MG63 (cell line): ENCODE measurements at regions not wholly inside any gene's neighbourhood (a gene's known extent, or its start where the extent isn't known, plus 50 kb on each side); places are given as distances from the start of the nearest gene placed in this dataset.
"Not testable (repeated sequence)": the region's sequence is repeated elsewhere in the genome, so short reads cannot be mapped to it uniquely, and the experiment has no call there.

ENCODE experiments used
- DNase-seq: peaks from one replicate; pipeline ENCODE4 v3.0.0-alpha.2; 2020
- H3K27me3 ChIP-seq: fragments of 250-450 bp; sonication (Bioruptor Pico); 2 replicates; pipeline ENCODE4 v1.5.1; 2020; ENCODE audit warnings: mild to moderate bottlenecking, moderate library complexity
- H3K36me3 ChIP-seq: fragments of 250-450 bp; sonication (Bioruptor Pico); 2 replicates; pipeline ENCODE4 v1.5.1; 2020; ENCODE audit warnings: mild to moderate bottlenecking, moderate library complexity
- H3K4me3 ChIP-seq: fragments of 250-450 bp; sonication (Bioruptor Pico); 2 replicates; pipeline ENCODE4 v1.5.1; 2020; ENCODE audit warnings: mild to moderate bottlenecking, moderate library complexity
- H3K9me3 ChIP-seq: fragments of 250-450 bp; sonication (Bioruptor Pico); 2 replicates; pipeline ENCODE4 v1.5.1; 2020; ENCODE audit warnings: mild to moderate bottlenecking, moderate library complexity

DNA sequence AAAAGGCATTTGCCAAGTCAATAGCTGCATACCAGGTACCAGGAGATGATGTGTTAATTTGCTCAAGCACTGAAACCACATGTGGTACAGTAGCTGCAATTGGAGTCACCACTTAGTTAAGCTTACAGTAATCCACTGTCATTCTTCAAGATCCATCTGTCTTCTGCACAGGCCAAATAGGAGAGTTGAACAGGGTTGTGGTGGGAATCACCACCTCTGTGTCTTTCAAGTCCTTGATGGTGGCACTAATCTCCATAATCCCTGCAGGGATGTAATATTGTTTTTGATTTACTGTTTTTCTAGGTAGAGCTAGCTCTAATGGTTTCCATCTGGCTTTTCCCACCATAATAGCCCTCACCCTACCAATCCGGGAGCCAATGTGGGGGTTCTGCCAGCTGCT lies 91.9 kb downstream of the FCRL5 start:
- no peaks in the 10 kb centered on the region for H3K27me3 ChIP-seq
- H3K36me3 ChIP-seq = no peaks in the 10 kb centered on the region
- DNase-seq = no peak
- no peaks in the 10 kb centered on the region for H3K9me3 ChIP-seq
- no peak overlapping the region for H3K4me3 ChIP-seq

DNA sequence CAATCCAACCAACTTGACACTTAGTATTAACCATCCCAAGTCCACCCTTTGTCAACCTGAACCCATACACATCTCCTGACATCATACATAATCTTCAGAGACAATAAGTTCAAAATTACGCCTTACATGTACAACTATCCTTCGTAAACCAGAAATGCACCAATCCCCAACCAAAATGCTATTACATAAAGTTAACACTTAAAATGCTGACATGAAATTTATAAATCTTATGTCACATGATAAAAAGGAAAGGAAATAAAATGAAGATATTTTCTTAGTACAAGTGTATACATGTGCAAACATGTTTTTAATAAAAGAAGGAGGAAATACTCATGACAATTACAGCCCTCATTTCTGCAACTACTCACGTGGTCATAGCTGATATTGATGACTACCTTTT lies 95.0 kb downstream of the FCRL5 start:
- no peak for DNase-seq

GRCh38 chr1:157455318-157455717 lies 97.0 kb downstream of the FCRL5 start:
- Histone ChIP-seq H3K9me3 (no peaks in the 10 kb centered on the region), H3K27me3 (no peaks in the 10 kb centered on the region), H3K4me3 (no peak overlapping the region), H3K36me3 (no peaks in the 10 kb centered on the region)
- DNase-seq = no peak

More for the DNA sequence above, 95.0 kb downstream of the FCRL5 start:
- H3K27me3 ChIP-seq = no peaks in the 10 kb centered on the region
- no peaks in the 10 kb centered on the region for H3K36me3 ChIP-seq
- H3K4me3 ChIP-seq = no peak overlapping the region
- no peaks in the 10 kb centered on the region for H3K9me3 ChIP-seq

DNA sequence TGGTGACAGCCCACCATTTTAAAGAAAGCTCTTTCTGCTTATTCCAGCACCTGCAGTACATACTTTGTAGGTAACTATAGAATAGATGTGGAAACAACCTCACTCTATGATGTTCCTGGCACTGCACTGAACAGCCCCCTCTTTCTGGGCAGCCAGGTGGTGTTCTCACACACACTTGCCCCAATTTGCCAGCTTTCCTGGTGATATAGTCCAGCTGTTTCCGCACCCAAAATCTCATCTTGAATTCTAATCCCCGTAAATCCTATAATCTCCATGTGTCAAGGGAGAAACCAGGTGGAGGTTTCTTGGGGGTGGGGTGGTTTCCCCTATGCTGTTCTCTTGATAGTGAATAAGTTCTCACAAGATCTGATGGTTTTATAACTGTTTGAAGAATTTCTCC lies 102.2 kb downstream of the FCRL5 start:
- H3K9me3 ChIP-seq = no peaks in the 10 kb centered on the region
- no peaks in the 10 kb centered on the region for H3K27me3 ChIP-seq
- no peak for DNase-seq
- H3K36me3 ChIP-seq = no peaks in the 10 kb centered on the region
- H3K4me3 ChIP-seq = no peak overlapping the region

- H3K27me3 ChIP-seq = no peaks in the 10 kb centered on the region
- no peaks in the 10 kb centered on the region for H3K36me3 ChIP-seq
- H3K4me3 ChIP-seq = no peak overlapping the region
- DNase-seq = no peak
- no peaks in the 10 kb centered on the region for H3K9me3 ChIP-seq
Measured at GRCh38 chr1:157448636-157449035, 103.7 kb downstream of the FCRL5 start.

DNA sequence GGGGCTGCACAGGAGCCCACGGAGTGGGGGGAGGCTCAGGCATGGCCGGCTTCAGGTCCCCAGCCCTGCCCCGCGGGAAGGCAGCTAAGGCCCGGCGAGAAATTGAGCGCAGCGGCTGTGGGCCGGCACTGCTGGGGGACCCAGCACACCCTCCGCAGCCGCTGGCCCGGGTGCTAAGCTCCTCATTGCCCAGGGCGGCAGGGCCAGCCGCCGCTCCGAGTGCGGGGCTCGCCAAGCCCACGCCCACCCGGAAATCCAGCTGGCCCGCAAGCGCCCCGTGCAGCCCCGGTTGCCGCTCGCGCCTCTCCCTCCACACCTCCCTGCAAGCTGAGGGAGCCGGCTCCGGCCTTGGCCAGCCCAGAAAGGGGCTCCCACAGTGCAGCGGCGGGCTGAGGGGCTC lies 106.0 kb downstream of the FCRL5 start:
- DNase-seq, H3K4me3 ChIP-seq, H3K9me3 ChIP-seq, H3K27me3 ChIP-seq, H3K36me3 ChIP-seq: not testable (repeated sequence)

GRCh38 chr1:157445616-157446140 lies 106.6 kb downstream of the FCRL5 start:
- not testable (repeated sequence) for H3K9me3 ChIP-seq, DNase-seq, H3K4me3 ChIP-seq, H3K36me3 ChIP-seq, H3K27me3 ChIP-seq

DNA sequence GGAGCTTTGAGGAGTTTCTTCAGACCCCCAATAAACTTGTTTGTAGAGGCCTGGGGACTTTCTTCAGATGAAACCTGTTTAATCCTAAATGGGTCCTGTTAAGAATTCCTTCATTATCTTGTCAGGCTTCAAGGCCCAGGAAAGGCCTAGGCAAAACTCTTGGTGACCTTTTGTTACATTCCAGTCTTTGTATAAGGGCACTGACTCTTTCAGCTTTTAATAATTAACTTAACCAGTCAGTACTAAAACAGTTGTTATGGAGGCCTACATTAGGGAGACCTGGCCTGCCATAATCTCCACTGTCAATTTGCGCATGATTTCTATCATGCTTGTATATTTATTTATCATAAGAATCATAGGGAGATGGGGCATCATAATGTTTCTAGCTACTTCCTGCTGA lies 110.2 kb downstream of the FCRL5 start:
- Histone ChIP-seq H3K36me3 (no peaks in the 10 kb centered on the region), H3K27me3 (no peaks in the 10 kb centered on the region), H3K9me3 (no peaks in the 10 kb centered on the region), H3K4me3 (no peak overlapping the region)
- no peak for DNase-seq

DNA sequence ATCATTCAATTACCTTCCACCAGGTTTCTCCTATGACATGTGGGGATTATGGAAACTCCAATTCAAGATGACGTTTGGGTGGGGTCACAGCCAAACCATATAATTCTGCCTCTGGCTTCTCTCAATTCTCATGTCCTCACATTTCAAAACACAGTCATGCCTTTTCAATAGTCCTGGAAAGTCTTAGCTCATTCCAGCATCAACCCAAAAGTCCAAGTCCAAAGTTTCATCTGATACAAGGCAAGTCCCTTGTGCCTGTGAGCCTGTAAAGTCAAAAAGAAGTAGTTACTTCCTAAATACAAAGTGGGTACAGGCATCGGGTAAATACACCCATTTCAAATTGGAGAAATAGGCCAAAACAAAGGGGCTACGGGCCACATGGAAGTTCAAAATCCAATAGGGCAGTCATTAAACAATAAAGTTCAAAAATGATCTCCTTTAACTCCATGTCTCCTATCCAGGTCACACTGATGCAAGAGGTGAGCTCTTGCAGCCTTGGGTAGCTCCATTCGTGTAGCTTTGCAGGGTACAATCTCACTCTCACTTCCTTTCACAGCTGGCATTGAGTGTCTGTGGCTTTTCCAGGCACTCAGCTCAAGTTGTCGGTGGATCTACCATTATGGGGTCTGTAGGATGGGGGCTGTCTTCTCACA lies 112.9 kb downstream of the FCRL5 start:
- peaks cover under 1% of the 10 kb centered on the region for H3K27me3 ChIP-seq
- no peak overlapping the region for H3K4me3 ChIP-seq
- no peaks in the 10 kb centered on the region for H3K9me3 ChIP-seq
- no peak for DNase-seq
- no peaks in the 10 kb centered on the region for H3K36me3 ChIP-seq

DNA sequence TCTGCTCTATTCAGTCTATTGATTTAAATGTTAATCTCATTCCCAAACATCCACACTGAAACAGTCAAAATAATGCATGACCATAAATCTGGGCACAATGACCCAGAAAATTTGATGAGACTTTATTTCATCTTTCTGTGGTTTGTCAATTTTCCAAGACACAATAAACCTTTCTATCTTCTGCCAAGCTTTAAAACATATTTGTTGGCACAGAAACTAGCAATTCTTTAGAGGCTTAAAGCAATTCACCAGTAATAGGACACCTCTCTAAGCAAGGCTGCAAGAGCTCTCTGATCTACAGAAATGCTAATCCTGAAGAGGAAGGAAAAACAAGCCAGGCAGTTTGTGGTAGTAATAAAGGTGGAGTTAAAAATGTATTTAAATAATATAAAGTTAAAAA lies 113.7 kb downstream of the FCRL5 start:
- DNase-seq = no peak
- no peaks in the 10 kb centered on the region for H3K36me3 ChIP-seq
- H3K4me3 ChIP-seq = no peak overlapping the region
- H3K27me3 ChIP-seq = peaks cover 4% of the 10 kb centered on the region
- no peaks in the 10 kb centered on the region for H3K9me3 ChIP-seq

DNA sequence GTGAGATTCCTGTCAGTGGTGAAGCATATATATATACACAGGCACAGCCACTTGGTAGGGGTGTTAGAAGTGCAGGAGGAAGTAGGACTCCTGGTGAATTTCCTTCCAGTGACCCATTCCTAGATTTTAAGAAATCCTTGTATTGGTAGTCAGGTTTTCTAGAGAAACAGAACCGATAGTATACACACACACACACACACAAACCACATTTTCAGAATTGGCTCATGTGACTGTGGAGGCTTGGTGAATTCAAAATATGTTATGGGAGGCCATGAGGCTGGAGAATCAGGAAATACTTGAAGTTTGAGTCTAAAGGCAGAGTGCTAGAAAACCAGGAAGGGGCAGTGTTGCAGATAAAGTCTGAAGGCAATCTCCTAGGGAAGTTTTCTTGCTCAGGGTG lies 114.2 kb downstream of the FCRL5 start:
- Histone ChIP-seq H3K36me3 (no peaks in the 10 kb centered on the region), H3K9me3 (no peaks in the 10 kb centered on the region), H3K4me3 (no peak overlapping the region), H3K27me3 (peaks cover 4% of the 10 kb centered on the region)
- no peak for DNase-seq

- DNase-seq = no peak
- Histone ChIP-seq H3K27me3 (peaks cover 4% of the 10 kb centered on the region), H3K36me3 (no peaks in the 10 kb centered on the region), H3K9me3 (no peaks in the 10 kb centered on the region), H3K4me3 (no peak overlapping the region)
Measured at GRCh38 chr1:157437296-157437695, 115.0 kb downstream of the FCRL5 start.

GRCh38 chr1:157431751-157432150 lies 120.6 kb downstream of the FCRL5 start:
- Histone ChIP-seq H3K36me3 (no peaks in the 10 kb centered on the region), H3K4me3 (no peak overlapping the region), H3K27me3 (peaks cover 4% of the 10 kb centered on the region), H3K9me3 (no peaks in the 10 kb centered on the region)
- peak; percentile 54 for DNase-seq

DNA sequence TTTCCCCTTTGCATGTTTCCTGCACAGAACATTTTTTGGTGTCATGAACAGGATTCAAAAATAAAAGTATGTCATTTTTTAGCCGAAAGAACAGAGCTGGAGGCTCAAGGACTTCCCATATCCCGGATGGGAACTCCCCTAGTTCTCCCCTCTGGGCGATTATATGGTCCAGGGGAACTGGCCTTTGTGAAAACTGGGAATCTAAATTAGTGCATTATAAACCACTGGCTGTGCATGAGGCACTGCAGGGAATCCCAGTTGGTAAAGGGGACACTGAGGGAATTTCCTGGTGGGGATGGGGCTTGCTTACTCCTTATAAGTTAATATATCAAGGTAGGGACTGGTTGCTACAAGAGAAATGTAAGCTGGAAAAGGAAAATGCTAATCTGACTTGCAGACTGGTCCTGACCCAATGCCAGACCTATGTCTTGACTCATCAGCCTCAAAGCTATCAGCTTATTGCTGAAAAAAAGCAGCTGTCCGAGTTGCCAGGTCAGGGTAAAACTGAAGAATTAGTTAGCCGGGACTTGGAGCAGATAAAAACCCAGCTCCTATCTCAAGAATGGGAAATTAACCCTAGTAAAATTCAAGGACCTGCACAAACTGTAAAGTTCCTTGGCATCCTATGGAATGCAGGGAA lies 122.6 kb downstream of the FCRL5 start:
- H3K9me3 ChIP-seq = no peaks in the 10 kb centered on the region
- peaks cover 4% of the 10 kb centered on the region for H3K27me3 ChIP-seq
- H3K36me3 ChIP-seq = no peaks in the 10 kb centered on the region
- no peak overlapping the region for H3K4me3 ChIP-seq
- peak; percentile 46 for DNase-seq

DNA sequence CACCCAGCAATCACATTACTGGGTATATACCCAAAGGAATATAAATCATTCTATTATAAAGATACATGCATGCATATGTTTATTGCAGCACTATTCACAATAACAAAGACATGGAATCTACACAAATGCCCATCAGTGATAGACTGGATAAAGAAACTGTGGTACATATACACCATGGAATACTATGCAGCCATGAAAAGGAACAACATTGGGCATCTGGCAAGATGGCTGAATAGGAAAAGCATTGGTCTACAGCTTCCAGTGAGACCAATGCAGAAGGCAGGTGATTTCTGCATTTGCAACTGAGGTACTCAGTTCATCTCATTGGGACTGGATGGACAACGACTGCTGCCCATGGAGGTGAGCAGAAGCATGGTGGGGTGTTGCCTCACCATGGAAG lies 128.6 kb downstream of the FCRL5 start:
- not testable (repeated sequence) for H3K27me3 ChIP-seq, DNase-seq, H3K9me3 ChIP-seq, H3K36me3 ChIP-seq, H3K4me3 ChIP-seq

GRCh38 chr1:157419845-157420542 lies 132.3 kb downstream of the FCRL5 start:
- Histone ChIP-seq H3K4me3 (no peak overlapping the region), H3K36me3 (no peaks in the 10 kb centered on the region), H3K27me3 (no peaks in the 10 kb centered on the region; the same call in 1 of the 2 replicates), H3K9me3 (no peaks in the 10 kb centered on the region)
- DNase-seq = no peak

- DNase-seq = no peak
- Histone ChIP-seq H3K9me3 (no peaks in the 10 kb centered on the region), H3K4me3 (no peak overlapping the region), H3K36me3 (no peaks in the 10 kb centered on the region), H3K27me3 (no peaks in the 10 kb centered on the region; the same call in 1 of the 2 replicates)
Measured at GRCh38 chr1:157418659-157419058, 133.7 kb downstream of the FCRL5 start.

DNA sequence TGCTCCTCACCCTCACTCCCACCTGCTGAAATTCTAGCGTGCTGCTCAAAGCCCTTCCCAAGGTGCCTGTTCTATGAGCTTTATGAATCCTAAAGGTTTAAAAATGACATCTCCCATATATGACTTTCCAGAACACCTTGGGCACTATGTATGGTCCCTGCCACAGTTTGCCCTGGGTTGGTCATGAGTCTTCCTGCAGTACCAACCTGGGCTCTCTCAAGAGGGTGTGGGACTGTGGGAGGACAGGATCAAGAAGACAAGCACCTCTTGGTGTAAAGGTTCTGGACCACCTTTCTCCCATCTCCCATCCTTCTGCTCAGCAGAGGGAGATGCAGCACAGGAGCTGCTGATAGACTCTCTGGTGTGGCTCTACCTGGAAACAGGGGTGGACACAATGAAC lies 134.1 kb downstream of the FCRL5 start:
- no peaks in the 10 kb centered on the region; the same call in 1 of the 2 replicates for H3K27me3 ChIP-seq
- H3K4me3 ChIP-seq = no peak overlapping the region
- no peaks in the 10 kb centered on the region for H3K9me3 ChIP-seq
- no peak for DNase-seq
- no peaks in the 10 kb centered on the region for H3K36me3 ChIP-seq
